ENCODE measurements at regions not wholly inside any gene's neighbourhood (a gene's known extent, or its start where the extent isn't known, plus 50 kb on each side); places are given as distances from the start of the nearest gene placed in this dataset.

GRCh38 chr13:99085139-99085807 is 107.4 kb upstream of the DOCK9 start:
- TF ChIP-seq CTCF (IDR thresholded peaks at IDR 0.05) (no peak), POLR2AphosphoS5 (IDR thresholded peaks at IDR 0.05) (no peak)
